KOPT-K1 (cell line): ENCODE measurements at regions not wholly inside any gene's neighbourhood (a gene's known extent, or its start where the extent isn't known, plus 50 kb on each side); places are given as distances from the start of the nearest gene placed in this dataset.
"Not testable (repeated sequence)": the region's sequence is repeated elsewhere in the genome, so short reads cannot be mapped to it uniquely, and the experiment has no call there.

Experiments used
- H3K27ac ChIP-seq: fragments of 200-600 bp; sonication (generic); 2 replicates; pipeline ENCODE4 v1.5.1; 2016; ENCODE audit warnings: antibody characterized with exemption, mild to moderate bottlenecking, low read depth, low read length; ENCODE audit not compliant: poor library complexity, severe bottlenecking
- H3K36me3 ChIP-seq: fragments of 200-600 bp; sonication (generic); 2 replicates; pipeline ENCODE4 v1.5.1; 2017; ENCODE audit warnings: antibody characterized with exemption, mild to moderate bottlenecking, low read length, moderate library complexity; ENCODE audit not compliant: insufficient read depth
- H3K9me3 ChIP-seq: fragments of 200-600 bp; sonication (generic); 2 replicates; pipeline ENCODE4 v1.5.1; 2017; ENCODE audit warnings: antibody characterized with exemption, low read length, mild to moderate bottlenecking; ENCODE audit not compliant: insufficient read depth, poor library complexity, severe bottlenecking

DNA sequence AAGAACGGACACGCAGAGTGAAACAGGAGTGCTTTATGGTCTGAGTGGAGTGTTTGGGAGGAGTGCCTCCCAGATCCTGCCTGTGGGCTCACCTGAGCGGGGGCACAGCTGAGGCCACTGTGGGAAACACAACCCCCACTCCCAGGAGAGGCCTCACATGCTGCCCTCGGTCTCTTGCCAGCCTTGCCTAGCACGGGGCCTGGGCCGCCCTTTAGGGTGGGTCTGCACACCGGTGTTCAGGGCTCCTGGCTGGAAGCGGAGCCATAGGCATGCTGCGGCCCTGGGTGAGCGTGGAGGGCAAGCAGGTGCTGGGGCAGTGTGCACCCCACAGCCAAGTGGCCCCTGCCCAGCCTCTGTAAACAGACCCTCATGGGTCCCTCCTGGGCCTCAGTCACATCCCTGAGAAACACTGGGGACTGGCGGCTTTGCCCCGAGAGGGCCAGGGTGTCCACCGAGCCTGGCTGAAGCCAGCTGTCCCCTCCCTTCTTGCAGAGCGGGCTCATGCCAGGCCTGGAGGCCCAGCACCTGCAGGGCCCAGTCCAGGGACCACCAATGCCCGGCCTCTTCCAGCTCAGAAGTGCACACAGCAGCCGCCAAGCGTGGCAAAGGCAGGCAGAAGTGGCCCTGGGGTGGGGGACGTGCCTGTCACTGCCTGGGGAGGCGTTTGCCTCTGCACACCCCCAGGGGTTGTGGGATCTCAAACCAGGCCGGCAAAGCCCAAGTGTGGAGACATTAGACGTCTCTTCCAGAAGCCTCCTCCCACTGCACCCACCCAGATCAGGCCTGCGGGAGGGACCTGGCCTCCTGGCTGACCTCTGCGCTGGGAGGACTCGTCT, 305.9 kb downstream of the CCDC74A start:
- not testable (repeated sequence) for H3K36me3 ChIP-seq, H3K27ac ChIP-seq, H3K9me3 ChIP-seq

DNA sequence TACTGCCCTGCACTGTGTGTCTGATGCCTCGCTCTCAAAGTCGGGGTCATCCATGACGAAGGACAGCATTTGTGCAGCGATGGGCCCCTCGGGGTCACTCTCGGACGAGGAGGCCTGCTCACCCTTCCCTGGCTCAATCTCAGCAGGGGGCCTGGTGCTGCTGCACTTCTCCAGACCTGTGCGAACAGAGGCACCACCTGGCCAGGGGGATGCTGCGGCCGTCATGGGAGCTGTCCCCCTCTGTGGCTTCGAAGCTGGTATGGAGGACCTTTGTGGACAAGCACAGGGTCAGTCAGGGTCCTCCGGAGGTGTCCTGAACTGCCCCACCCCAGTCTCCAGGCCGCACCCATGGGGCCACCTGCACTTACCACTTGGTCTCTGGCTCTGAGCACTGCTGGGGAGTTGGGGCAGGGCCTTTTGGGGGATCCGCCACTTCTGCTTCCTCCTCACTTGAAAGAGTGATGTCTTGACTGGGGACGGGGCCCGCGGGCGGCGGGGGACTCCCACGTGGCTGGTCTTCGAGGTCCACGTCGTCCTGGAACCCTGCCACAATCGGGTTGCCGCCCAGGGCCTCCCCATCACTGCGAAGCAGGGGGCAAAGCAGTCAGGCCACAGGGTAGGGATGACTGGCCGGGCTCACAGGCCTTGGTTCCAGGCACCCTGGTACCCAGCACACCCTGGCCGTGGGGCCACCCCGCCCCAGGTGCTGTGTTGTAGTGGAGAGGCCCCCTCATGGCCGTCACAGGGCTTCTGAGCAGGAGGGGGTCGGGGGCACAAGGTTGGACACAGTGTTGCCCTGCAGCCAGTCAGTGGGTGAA, 306.7 kb downstream of the CCDC74A start:
- H3K36me3 ChIP-seq, H3K27ac ChIP-seq, H3K9me3 ChIP-seq: not testable (repeated sequence)

DNA sequence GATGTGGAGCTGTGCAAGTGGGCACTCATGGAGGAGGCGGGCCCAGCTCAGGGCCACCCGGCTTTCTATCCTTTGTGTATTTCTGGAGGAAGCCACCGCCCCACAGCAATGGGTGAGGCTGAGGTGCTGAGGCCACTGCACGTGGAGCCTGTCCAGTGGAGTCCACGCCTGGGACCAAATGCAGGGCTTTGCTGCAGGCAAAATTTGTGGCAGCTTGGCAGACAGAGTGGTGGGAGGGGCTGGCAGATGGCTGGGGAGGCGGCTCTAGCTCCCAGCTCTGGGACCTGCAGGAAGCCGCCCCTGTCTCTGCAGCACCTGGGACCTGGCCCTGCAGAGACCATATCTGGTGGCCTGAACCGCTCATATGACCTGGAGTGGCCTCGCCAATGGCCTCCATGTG, 307.3 kb downstream of the CCDC74A start:
- not testable (repeated sequence) for H3K27ac ChIP-seq, H3K36me3 ChIP-seq, H3K9me3 ChIP-seq

- Histone ChIP-seq H3K36me3 (no peaks in the 10 kb centered on the region), H3K9me3 (no peaks in the 10 kb centered on the region), H3K27ac (no peak overlapping the region)
Observed at GRCh38 chr2:131835621-131836091, 308.0 kb downstream of the CCDC74A start.

DNA sequence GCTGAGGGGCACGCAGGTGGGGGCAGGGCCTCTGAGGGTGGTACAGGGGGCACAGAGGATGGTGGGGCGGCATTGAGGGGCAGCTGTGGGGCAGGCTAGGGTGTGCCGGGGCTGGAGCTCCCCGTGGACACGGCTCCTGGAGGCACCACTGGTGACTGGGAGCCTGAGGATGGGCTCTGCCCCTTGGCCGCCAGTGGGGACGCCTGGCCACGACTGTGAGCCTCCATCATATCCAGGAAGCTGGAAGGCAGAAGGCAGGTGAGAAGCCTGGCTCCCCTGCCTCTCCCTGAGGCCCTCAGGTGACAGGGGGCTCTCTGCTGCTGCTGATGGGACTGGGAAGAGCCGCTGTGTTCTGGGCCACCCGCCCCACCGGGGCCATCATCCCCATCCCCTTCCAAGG, 308.4 kb downstream of the CCDC74A start:
- not testable (repeated sequence) for H3K36me3 ChIP-seq, H3K9me3 ChIP-seq, H3K27ac ChIP-seq

GRCh38 chr2:131844044-131844443, 316.4 kb downstream of the CCDC74A start:
- not testable (repeated sequence) for H3K9me3 ChIP-seq, H3K36me3 ChIP-seq, H3K27ac ChIP-seq

- not testable (repeated sequence) for H3K9me3 ChIP-seq, H3K27ac ChIP-seq, H3K36me3 ChIP-seq
Observed at GRCh38 chr2:131856202-131856601, 305.6 kb downstream of the ANKRD30BL start.

- not testable (repeated sequence) for H3K27ac ChIP-seq, H3K9me3 ChIP-seq, H3K36me3 ChIP-seq
Observed at GRCh38 chr2:131858197-131858596, 303.6 kb downstream of the ANKRD30BL start.
